Renal pelvis (tissue), 1 donor: ENCODE measurements at regions not wholly inside any gene's neighbourhood (a gene's known extent, or its start where the extent isn't known, plus 50 kb on each side); places are given as distances from the start of the nearest gene placed in this dataset.

ENCODE experiments used
- DNase-seq: peaks from one replicate; pipeline ENCODE4 v3.0.0-alpha.2; 2013

DNA sequence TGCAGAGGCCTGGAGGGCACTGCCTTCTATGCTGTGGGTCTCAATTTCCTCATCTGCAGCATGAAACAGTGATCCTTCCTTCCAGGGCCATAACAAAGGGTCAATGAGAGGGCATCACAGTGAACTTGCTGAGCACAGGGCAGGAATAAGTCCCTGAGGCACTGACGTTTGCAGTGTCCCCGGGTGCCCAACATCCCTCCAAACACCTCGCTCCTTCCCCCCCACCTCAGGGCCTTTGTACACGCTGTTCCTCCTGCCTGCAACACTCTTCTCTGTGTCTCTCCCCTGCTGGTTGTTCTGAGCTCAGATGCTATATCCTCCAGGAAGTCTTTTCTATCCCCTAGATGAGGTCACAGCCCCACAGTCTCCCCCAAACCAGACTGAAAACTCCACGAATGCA, 59.7 kb upstream of the TCF20 start:
- no peak for DNase-seq

- no peak for DNase-seq
Observed at GRCh38 chr22:42329504-42329903, 59.1 kb upstream of the TCF20 start.

DNA sequence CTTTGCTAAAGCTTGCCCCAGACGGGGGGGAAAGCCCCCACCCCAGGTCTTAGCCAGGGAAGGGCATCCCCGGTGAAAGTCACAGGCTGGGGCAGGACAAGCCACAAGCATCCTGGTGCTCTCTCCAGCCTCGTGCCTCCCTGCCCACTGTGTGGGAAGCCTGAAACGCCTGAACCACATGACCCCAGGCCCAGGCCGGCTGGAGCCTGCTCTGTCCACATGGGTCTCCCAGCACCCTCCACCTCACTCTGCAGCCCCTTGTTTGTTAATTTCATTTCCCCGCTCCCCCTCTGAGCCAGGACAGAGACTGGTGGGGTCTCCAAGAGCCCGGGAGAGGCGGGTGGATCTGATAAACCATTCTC, 58.3 kb upstream of the TCF20 start:
- DNase-seq: no peak

DNA sequence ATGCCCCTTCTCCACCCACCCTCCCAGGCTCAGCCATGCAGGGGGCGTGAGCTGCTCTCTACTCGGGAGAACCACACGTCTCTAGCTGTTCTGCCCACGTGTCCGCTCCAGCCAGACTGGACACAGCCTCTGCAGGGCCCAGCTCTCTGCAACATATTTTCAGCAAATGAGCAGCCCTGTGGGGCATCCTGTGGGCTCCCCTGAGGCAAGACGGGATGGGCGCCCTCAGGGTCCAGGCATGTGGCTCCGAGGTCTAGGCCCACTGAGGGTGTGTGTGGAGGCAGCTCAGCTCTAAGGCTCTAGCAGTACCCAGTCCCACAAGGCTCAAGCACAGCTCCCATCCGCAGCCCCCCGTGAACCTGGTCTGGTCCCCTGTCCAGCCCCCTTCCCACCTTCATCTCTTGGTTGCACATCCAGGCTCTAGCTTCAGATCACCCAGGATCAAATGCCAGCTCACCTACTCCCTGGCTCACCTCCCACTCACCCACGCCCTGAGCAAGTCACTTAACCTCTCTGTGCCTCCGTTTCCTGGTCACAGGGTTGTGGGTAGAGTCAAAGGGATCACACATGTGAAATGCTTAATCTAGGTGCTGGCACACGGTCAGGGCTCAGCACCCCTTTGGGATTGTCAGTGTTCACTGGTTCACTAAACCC, 57.8 kb upstream of the TCF20 start:
- DNase-seq: no peak

GRCh38 chr22:42327462-42328129, 57.1 kb upstream of the TCF20 start:
- no peak for DNase-seq

GRCh38 chr22:42326801-42327200, 56.3 kb upstream of the TCF20 start:
- no peak for DNase-seq

- DNase-seq: no peak
Observed at GRCh38 chr22:42326301-42326700, 55.8 kb upstream of the TCF20 start.

- no peak for DNase-seq
Observed at GRCh38 chr22:42324990-42325710, 54.7 kb upstream of the TCF20 start.

DNA sequence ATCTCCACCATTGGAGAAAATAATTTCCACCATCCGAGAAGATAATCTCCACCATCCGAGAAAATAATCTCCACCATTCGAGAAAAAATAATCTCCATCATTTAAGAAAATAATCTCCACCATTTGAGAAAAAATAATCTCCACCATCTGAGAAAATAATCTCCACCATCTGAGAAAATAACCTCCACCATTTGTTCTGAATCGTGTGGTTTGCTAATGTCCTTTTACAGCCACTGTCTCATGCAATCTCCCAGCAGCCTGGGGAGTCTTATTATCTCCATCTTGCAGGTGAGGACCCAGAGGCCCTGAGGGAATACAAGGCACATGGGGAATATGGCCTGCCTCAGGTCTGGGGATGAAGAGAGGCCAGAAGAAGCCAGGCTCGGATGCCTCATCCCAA, 54.1 kb upstream of the TCF20 start:
- no peak for DNase-seq

- DNase-seq: no peak
Observed at GRCh38 chr22:42323971-42324370, 53.5 kb upstream of the TCF20 start.

GRCh38 chr22:42322562-42322926, 52.1 kb upstream of the TCF20 start:
- no peak for DNase-seq

DNA sequence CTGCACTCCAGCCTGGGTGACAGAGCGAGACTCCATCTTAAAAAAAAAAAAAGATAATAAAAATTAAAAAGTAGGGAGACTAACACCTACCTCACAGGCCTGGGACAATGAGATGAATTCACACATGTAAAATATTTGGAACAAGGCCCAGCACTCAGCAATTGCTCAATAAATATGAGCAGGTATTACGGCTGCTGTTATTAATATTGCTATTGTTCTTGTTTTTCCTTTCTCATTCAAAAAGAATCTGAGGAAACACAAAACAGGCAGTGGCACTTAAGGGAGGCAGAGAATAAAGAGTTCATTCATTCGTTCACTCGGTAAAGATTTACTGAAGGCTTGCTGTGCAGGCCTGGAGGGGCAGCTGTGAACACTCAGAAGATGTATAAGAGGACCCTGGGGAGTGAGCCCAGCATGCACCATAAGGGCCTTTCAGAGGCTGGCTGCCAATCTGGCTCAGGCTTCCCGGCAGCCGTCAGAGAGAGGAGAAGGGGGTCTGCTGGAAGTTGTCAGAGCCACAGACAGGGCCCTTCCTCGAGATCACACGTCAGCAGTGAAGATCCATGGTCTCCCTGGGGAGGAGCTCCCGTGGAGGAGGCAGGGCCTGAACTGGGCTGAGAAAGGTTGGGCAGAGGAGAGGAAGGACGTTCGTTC, 51.6 kb upstream of the TCF20 start:
- DNase-seq: peak; percentile 77

- DNase-seq: no peak
Observed at GRCh38 chr22:42320443-42321416, 50.3 kb upstream of the TCF20 start.
